ENCODE measurements at regions not wholly inside any gene's neighbourhood (a gene's known extent, or its start where the extent isn't known, plus 50 kb on each side); places are given as distances from the start of the nearest gene placed in this dataset.
"Not testable (repeated sequence)": the region's sequence is repeated elsewhere in the genome, so short reads cannot be mapped to it uniquely, and the experiment has no call there.

GRCh38 chr2:175732531-175732930 is 269.5 kb downstream of the LNPK start:
- TF ChIP-seq CTCF (IDR thresholded peaks at IDR 0.05; ENCODE audit: low read depth, low read length) = no peak
- no peak overlapping the region for H3K4me3 ChIP-seq (ENCODE audit: low read depth, low read length)

- no peak for TF ChIP-seq CTCF (IDR thresholded peaks at IDR 0.05; ENCODE audit: low read depth, low read length)
- H3K4me3 ChIP-seq (ENCODE audit: low read depth, low read length) = no peak overlapping the region
Observed at GRCh38 chr2:175730050-175730449, 272.0 kb downstream of the LNPK start.

- H3K4me3 ChIP-seq (ENCODE audit: low read depth, low read length) = no peak overlapping the region
- TF ChIP-seq CTCF (IDR thresholded peaks at IDR 0.05; ENCODE audit: low read depth, low read length) = no peak
Observed at GRCh38 chr2:175729049-175729706, 272.9 kb downstream of the LNPK start.

GRCh38 chr2:175728032-175728431 is 274.0 kb downstream of the LNPK start:
- TF ChIP-seq CTCF (IDR thresholded peaks at IDR 0.05; ENCODE audit: low read depth, low read length) = no peak
- H3K4me3 ChIP-seq (ENCODE audit: low read depth, low read length) = no peak overlapping the region

GRCh38 chr2:175726223-175726622 is 275.8 kb downstream of the LNPK start:
- TF ChIP-seq CTCF (IDR thresholded peaks at IDR 0.05; ENCODE audit: low read depth, low read length) = no peak

GRCh38 chr2:175709248-175709647 is 292.8 kb downstream of the LNPK start:
- TF ChIP-seq CTCF (IDR thresholded peaks at IDR 0.05; ENCODE audit: low read depth, low read length) = no peak
- no peak overlapping the region for H3K4me3 ChIP-seq (ENCODE audit: low read depth, low read length)

More at GRCh38 chr2:175726223-175726622, 275.8 kb downstream of the LNPK start:
- no peak overlapping the region for H3K4me3 ChIP-seq (ENCODE audit: low read depth, low read length)

- no peak overlapping the region for H3K4me3 ChIP-seq (ENCODE audit: low read depth, low read length)
- no peak for TF ChIP-seq CTCF (IDR thresholded peaks at IDR 0.05; ENCODE audit: low read depth, low read length)
Observed at GRCh38 chr2:175707322-175707721, 294.7 kb downstream of the LNPK start.

GRCh38 chr2:175704568-175704967 is 297.5 kb downstream of the LNPK start:
- H3K4me3 ChIP-seq (ENCODE audit: low read depth, low read length) = not testable (repeated sequence)
